GM19193 (cell line): ENCODE measurements at regions not wholly inside any gene's neighbourhood (a gene's known extent, or its start where the extent isn't known, plus 50 kb on each side); places are given as distances from the start of the nearest gene placed in this dataset.

Experiments
- POLR2A ChIP-seq: IDR thresholded peaks from 4 replicates; pipeline ENCODE4 v1.6.1; 2011; ENCODE audit not compliant: insufficient read depth, insufficient read length; ENCODE audit errors: extremely low read depth

GRCh38 chr2:58764338-58765104, 523.4 kb upstream of the FANCL start:
- no peak for TF ChIP-seq POLR2A

GRCh38 chr2:58762176-58762781, 521.2 kb upstream of the FANCL start:
- TF ChIP-seq POLR2A: no peak

- no peak for TF ChIP-seq POLR2A
Observed at GRCh38 chr2:58757971-58758370, 516.8 kb upstream of the FANCL start.

GRCh38 chr2:58756336-58756735, 515.2 kb upstream of the FANCL start:
- TF ChIP-seq POLR2A: no peak

- TF ChIP-seq POLR2A: no peak
Observed at GRCh38 chr2:58749041-58749440, 507.9 kb upstream of the FANCL start.

GRCh38 chr2:58740426-58740825, 499.3 kb upstream of the FANCL start:
- no peak for TF ChIP-seq POLR2A

- TF ChIP-seq POLR2A: no peak
Observed at GRCh38 chr2:58739033-58739432, 497.9 kb upstream of the FANCL start.

- TF ChIP-seq POLR2A: no peak
Observed at GRCh38 chr2:58734365-58734764, 493.2 kb upstream of the FANCL start.

- no peak for TF ChIP-seq POLR2A
Observed at GRCh38 chr2:58732999-58733398, 491.9 kb upstream of the FANCL start.

GRCh38 chr2:58731488-58731869, 490.4 kb upstream of the FANCL start:
- no peak for TF ChIP-seq POLR2A

GRCh38 chr2:58730764-58731487, 489.8 kb upstream of the FANCL start:
- no peak for TF ChIP-seq POLR2A

GRCh38 chr2:58727981-58728656, 487.0 kb upstream of the FANCL start:
- no peak for TF ChIP-seq POLR2A

GRCh38 chr2:58721912-58722591, 480.9 kb upstream of the FANCL start:
- TF ChIP-seq POLR2A: no peak

- TF ChIP-seq POLR2A: no peak
Observed at GRCh38 chr2:58720770-58721697, 479.9 kb upstream of the FANCL start.
